Activated T-cell treated with anti-CD3 and anti-CD28 coated beads, Interleukin-2, amount 50 U/mL, for 4 hours (primary cell): ENCODE measurements at regions not wholly inside any gene's neighbourhood (a gene's known extent, or its start where the extent isn't known, plus 50 kb on each side); places are given as distances from the start of the nearest gene placed in this dataset.

Source experiments
- ATAC-seq, 2 donors: fragments of 200-7000 bp; cut with Tn5 transposase; one replicate each; pipeline ENCODE4 v1.10.0; 2021
- DNase-seq: peaks from one replicate; pipeline ENCODE4 v3.0.0-alpha.2; 2020
- H3K27me3 Mint-ChIP-seq: one replicate; pipeline ENCODE4 v1.8.0; 2021; ENCODE audit warnings: low read depth, mixed read lengths
- H3K36me3 Mint-ChIP-seq: one replicate; pipeline ENCODE4 v1.8.0; 2022; ENCODE audit warnings: mixed read lengths; ENCODE audit not compliant: insufficient read depth
- H3K4me1 Mint-ChIP-seq: one replicate; pipeline ENCODE4 v1.8.0; 2021; ENCODE audit warnings: low read depth, mixed read lengths
- H3K4me3 Mint-ChIP-seq: one replicate; pipeline ENCODE4 v1.8.0; 2021; ENCODE audit warnings: mild to moderate bottlenecking, moderate library complexity, mixed read lengths
- H3K9me3 Mint-ChIP-seq: one replicate; pipeline ENCODE4 v1.8.0; 2021; ENCODE audit warnings: mixed read lengths

DNA sequence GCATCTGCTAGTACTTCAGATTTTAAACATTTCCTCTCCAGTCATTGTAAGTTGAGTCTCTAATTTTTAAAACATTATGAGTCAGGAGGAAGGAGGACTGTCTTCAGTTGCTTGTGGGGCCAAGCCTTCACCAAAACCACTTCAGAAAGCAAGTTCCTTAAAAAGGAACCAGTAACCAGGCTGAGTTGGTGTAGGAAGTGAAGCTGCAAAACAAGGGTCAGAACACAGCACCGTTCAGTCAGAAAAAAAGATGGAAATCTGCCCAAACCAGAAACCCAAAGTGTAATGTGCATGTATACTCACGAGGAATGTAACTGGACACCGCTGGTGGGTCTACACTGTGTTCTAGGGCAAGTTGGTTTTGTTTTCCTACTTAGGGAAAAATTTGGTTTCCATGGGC lies 402.1 kb downstream of the SETD4 start:
- Mint-ChIP-seq H3K9me3 (no peaks in the 10 kb centered on the region), H3K4me1 (peaks cover 5% of the 10 kb centered on the region), H3K4me3 (no peak overlapping the region), H3K27me3 (peaks cover 2% of the 10 kb centered on the region), H3K36me3 (no peaks in the 10 kb centered on the region)
- ATAC-seq, result no peak
- no peak for DNase-seq

DNA sequence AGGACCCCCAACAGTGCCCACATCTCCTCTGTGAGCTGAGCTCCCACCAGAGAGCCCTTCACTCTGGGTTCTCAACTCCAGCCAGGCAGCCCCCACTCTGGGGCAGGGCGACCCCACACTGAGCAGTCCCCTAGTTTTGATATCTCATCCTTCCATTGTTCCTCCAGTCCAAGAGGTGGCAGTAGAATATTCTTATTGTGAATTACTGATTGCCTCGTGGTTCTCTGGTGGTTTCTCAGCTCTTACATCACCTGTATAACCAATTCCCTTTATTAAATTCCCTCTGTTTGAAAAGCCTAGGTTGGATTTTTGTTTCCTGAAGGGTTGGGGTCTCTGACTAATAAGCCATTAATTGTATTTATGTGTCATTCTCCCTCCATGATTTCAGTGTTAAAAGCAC lies 407.5 kb downstream of the SETD4 start:
- Mint-ChIP-seq H3K9me3 (no peaks in the 10 kb centered on the region), H3K36me3 (no peaks in the 10 kb centered on the region)
- no peak for ATAC-seq

DNA sequence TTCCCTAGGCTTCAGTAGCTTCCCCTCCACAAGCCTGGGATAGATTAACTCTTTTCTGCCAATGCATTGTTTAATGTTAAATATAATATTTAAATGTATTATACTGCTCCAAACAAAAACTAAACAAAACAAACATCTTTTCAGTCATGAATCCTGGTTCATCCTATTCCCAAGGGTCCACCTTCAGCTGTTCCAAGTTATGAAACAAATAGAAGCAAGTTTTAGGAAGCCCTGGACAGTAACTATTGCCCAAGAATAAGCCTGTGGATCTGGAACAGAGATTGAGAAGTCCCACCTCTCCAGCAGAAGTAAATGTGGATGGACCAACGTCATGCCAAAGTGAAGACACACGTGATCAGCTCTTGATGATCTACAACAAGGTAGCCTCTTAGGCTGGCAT lies 408.1 kb downstream of the SETD4 start:
- Mint-ChIP-seq H3K9me3 (no peaks in the 10 kb centered on the region), H3K36me3 (no peaks in the 10 kb centered on the region), H3K4me3 (no peak overlapping the region), H3K27me3 (peaks cover 11% of the 10 kb centered on the region), H3K4me1 (no peaks in the 10 kb centered on the region)
- ATAC-seq (no peak), DNase-seq (no peak)

More for the DNA sequence above, 407.5 kb downstream of the SETD4 start:
- H3K4me1 Mint-ChIP-seq, result peaks cover under 1% of the 10 kb centered on the region
- peaks cover 9% of the 10 kb centered on the region for H3K27me3 Mint-ChIP-seq
- no peak overlapping the region for H3K4me3 Mint-ChIP-seq
- no peak for DNase-seq

DNA sequence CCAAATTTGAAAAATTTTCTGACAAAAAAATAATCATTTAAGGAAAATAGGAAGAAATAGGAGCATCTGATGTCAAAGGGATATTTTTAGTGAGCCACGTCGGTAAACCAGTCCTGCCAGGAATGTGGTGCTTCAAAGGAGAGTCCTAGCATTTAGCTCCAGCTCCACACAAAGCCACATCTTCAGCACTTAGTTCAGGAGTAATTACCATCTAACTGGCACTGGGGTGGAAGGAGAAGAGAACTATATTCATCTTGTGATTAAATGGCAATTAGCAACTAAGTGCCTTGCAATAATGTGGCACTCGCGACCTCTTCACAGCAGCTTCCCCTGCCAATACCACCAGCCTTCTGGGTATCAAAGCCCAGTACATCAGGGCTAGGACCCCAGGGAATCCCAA lies 409.1 kb downstream of the SETD4 start:
- no peaks in the 10 kb centered on the region for H3K36me3 Mint-ChIP-seq
- ATAC-seq (no peak), DNase-seq (no peak)
- no peak overlapping the region for H3K4me3 Mint-ChIP-seq
- H3K9me3 Mint-ChIP-seq, result no peaks in the 10 kb centered on the region
- peaks cover 11% of the 10 kb centered on the region for H3K27me3 Mint-ChIP-seq
- no peaks in the 10 kb centered on the region for H3K4me1 Mint-ChIP-seq

- Mint-ChIP-seq H3K9me3 (no peaks in the 10 kb centered on the region), H3K4me1 (no peaks in the 10 kb centered on the region), H3K4me3 (no peak overlapping the region), H3K36me3 (no peaks in the 10 kb centered on the region), H3K27me3 (peaks cover 9% of the 10 kb centered on the region)
- no peak for DNase-seq
- no peak for ATAC-seq
Observed at GRCh38 chr21:35649186-35649585, 411.1 kb downstream of the SETD4 start.

- Mint-ChIP-seq H3K4me1 (no peaks in the 10 kb centered on the region), H3K27me3 (peaks cover 11% of the 10 kb centered on the region), H3K36me3 (no peaks in the 10 kb centered on the region), H3K4me3 (no peak overlapping the region), H3K9me3 (no peaks in the 10 kb centered on the region)
- DNase-seq (no peak), ATAC-seq (no peak)
Observed at GRCh38 chr21:35648512-35648911, 411.8 kb downstream of the SETD4 start.

- no peaks in the 10 kb centered on the region for H3K9me3 Mint-ChIP-seq
- H3K27me3 Mint-ChIP-seq, result peaks cover 19% of the 10 kb centered on the region
- no peak overlapping the region for H3K4me3 Mint-ChIP-seq
- H3K4me1 Mint-ChIP-seq, result no peaks in the 10 kb centered on the region
- ATAC-seq (no peak), DNase-seq (no peak)
- no peaks in the 10 kb centered on the region for H3K36me3 Mint-ChIP-seq
Observed at GRCh38 chr21:35646606-35647005, 413.7 kb downstream of the SETD4 start.

DNA sequence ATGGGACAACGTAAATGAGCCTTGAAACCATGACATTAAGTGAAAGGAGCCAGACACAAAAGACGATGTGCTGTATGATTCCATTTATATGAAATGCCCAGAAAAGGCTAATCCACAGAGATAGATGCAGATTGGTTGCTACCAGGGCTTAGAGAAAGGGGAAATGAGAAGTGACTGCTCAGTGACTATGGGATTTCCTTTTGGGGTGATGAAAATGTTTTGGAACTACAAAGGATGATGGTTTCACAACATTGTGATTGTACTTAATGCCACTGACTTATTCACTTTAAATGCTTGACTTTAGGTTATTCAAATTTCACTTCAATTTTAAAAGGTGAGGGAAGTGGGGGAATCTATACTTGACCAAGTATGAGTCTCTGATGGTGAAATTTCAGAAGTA lies 414.3 kb downstream of the SETD4 start:
- no peaks in the 10 kb centered on the region for H3K9me3 Mint-ChIP-seq
- H3K27me3 Mint-ChIP-seq, result peaks cover 20% of the 10 kb centered on the region
- H3K4me3 Mint-ChIP-seq, result no peak overlapping the region
- no peak for ATAC-seq
- no peaks in the 10 kb centered on the region for H3K36me3 Mint-ChIP-seq
- no peak for DNase-seq
- no peaks in the 10 kb centered on the region for H3K4me1 Mint-ChIP-seq

DNA sequence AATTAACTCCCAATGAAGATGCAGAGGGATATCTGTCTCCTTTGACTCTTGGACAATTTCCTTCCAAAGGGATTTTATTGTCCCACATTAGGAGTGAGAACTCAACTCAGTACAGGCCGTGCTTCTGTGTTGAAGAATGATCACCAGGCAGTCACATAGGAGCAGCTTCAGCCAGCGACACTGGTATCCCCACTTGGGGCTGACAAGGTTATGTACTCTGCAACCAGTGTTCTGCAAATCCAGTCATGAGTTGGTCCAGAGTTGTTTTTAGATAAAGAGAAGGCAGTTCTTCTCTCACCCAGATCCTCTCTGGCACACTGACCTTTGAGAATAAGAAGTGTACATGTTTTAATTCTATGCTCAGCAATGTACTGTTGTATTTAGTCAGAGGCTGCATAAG lies 415.8 kb downstream of the SETD4 start:
- DNase-seq, result no peak
- Mint-ChIP-seq H3K9me3 (no peaks in the 10 kb centered on the region), H3K4me3 (no peak overlapping the region), H3K27me3 (peaks cover 13% of the 10 kb centered on the region), H3K36me3 (no peaks in the 10 kb centered on the region), H3K4me1 (no peaks in the 10 kb centered on the region)
- ATAC-seq, result no peak

GRCh38 chr21:35643176-35643575 lies 417.1 kb downstream of the SETD4 start:
- ATAC-seq, result no peak
- no peak overlapping the region for H3K4me3 Mint-ChIP-seq
- H3K36me3 Mint-ChIP-seq, result no peaks in the 10 kb centered on the region
- H3K27me3 Mint-ChIP-seq, result peaks cover 13% of the 10 kb centered on the region
- DNase-seq, result no peak
- no peaks in the 10 kb centered on the region for H3K4me1 Mint-ChIP-seq
- no peaks in the 10 kb centered on the region for H3K9me3 Mint-ChIP-seq

- Mint-ChIP-seq H3K9me3 (no peaks in the 10 kb centered on the region), H3K4me1 (no peaks in the 10 kb centered on the region), H3K4me3 (no peak overlapping the region), H3K36me3 (no peaks in the 10 kb centered on the region), H3K27me3 (peaks cover 17% of the 10 kb centered on the region)
- DNase-seq (no peak), ATAC-seq (no peak)
Observed at GRCh38 chr21:35641271-35642016, 418.9 kb downstream of the SETD4 start.

GRCh38 chr21:35637431-35637830 lies 422.9 kb downstream of the SETD4 start:
- no peaks in the 10 kb centered on the region for H3K9me3 Mint-ChIP-seq
- peaks cover 12% of the 10 kb centered on the region for H3K27me3 Mint-ChIP-seq
- no peaks in the 10 kb centered on the region for H3K4me1 Mint-ChIP-seq
- ATAC-seq (no peak), DNase-seq (no peak)
- H3K36me3 Mint-ChIP-seq, result no peaks in the 10 kb centered on the region
- H3K4me3 Mint-ChIP-seq, result no peak overlapping the region

DNA sequence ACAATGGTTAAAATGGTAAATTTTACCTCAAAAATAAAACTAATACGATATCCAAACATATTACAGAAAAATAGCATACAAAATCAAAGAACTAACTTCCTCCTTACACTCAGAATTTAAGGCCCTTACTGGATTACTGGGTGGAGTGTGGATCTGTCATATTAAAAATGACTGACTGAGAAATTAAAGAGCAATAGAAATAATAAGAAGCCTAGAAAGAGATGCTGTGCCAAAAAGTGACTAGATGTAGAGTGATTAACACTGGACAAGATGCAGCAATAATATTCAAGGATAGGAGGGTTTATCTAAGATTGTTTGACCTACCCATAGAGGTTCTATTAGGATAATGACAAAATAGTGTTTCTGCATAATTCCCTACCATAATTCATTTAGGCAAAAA lies 424.3 kb downstream of the SETD4 start:
- Mint-ChIP-seq H3K9me3 (no peaks in the 10 kb centered on the region), H3K27me3 (peaks cover 12% of the 10 kb centered on the region), H3K4me3 (no peak overlapping the region), H3K4me1 (no peaks in the 10 kb centered on the region), H3K36me3 (no peaks in the 10 kb centered on the region)
- no peak for ATAC-seq
- no peak for DNase-seq

DNA sequence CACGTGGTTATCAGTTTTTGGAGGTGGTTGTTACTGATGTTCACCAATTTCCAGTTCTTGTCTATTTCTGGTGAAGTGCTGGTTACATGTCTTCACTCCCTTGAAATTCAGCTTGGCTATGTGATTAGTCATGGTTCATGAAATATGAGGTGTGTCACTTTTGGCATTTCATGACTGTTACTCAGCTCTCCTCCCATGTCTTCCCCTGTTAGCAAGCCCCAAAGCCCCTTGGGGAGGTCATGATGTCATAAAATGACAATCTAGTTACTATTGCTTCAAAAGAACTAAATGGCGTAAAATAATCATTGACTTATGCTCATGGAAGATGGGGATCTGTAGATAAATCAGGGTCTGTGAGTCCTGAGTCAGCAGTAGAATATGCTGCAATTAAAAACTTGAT lies 425.1 kb downstream of the SETD4 start:
- H3K9me3 Mint-ChIP-seq, result no peaks in the 10 kb centered on the region
- ATAC-seq (no peak), DNase-seq (no peak)
- no peaks in the 10 kb centered on the region for H3K36me3 Mint-ChIP-seq
- H3K27me3 Mint-ChIP-seq, result peaks cover 12% of the 10 kb centered on the region
- H3K4me1 Mint-ChIP-seq, result no peaks in the 10 kb centered on the region
- H3K4me3 Mint-ChIP-seq, result no peak overlapping the region

- no peaks in the 10 kb centered on the region for H3K9me3 Mint-ChIP-seq
- H3K36me3 Mint-ChIP-seq, result no peaks in the 10 kb centered on the region
- H3K27me3 Mint-ChIP-seq, result peaks cover 17% of the 10 kb centered on the region
- H3K4me3 Mint-ChIP-seq, result no peak overlapping the region
- DNase-seq, result no peak
- ATAC-seq, result no peak
- no peaks in the 10 kb centered on the region for H3K4me1 Mint-ChIP-seq
Observed at GRCh38 chr21:35633501-35633900, 426.8 kb downstream of the SETD4 start.

- H3K4me1 Mint-ChIP-seq, result no peaks in the 10 kb centered on the region
- no peaks in the 10 kb centered on the region for H3K9me3 Mint-ChIP-seq
- no peaks in the 10 kb centered on the region for H3K36me3 Mint-ChIP-seq
- ATAC-seq, result no peak
- H3K27me3 Mint-ChIP-seq, result peaks cover 17% of the 10 kb centered on the region
- no peak for DNase-seq
- no peak overlapping the region for H3K4me3 Mint-ChIP-seq
Observed at GRCh38 chr21:35632711-35633110, 427.6 kb downstream of the SETD4 start.
